Stimulated activated CD4-positive, alpha-beta T cell treated with anti-CD3 and anti-CD28 coated beads, Interleukin-4, amount 100 ng/mL, for 48 hours (primary cell): ENCODE measurements at regions not wholly inside any gene's neighbourhood (a gene's known extent, or its start where the extent isn't known, plus 50 kb on each side); places are given as distances from the start of the nearest gene placed in this dataset.

Experiments used
- DNase-seq, 2 donors: peaks; one replicate each; pipeline ENCODE4 v3.0.0-alpha.2; 2020; ENCODE audit warnings: low read depth in 2 of 2

GRCh38 chr19:23855676-23856075 is 59.0 kb upstream of the ZNF726 start:
- no peak for DNase-seq

GRCh38 chr19:23851966-23852365 is 62.7 kb upstream of the ZNF726 start:
- DNase-seq = no peak

- no peak for DNase-seq
These were observed 74.1 kb upstream of the ZNF681 start for GRCh38 chr19:23832717-23833327.

GRCh38 chr19:23823952-23824389 is 65.3 kb upstream of the ZNF681 start:
- DNase-seq = no peak

- DNase-seq = no peak
These were observed 64.0 kb upstream of the ZNF681 start for GRCh38 chr19:23822735-23823134.

GRCh38 chr19:23817519-23817918 is 58.8 kb upstream of the ZNF681 start:
- DNase-seq = peak; percentile 8 to 10

GRCh38 chr19:23810496-23810895 is 51.8 kb upstream of the ZNF681 start:
- no peak for DNase-seq
